ENCODE measurements at regions not wholly inside any gene's neighbourhood (a gene's known extent, or its start where the extent isn't known, plus 50 kb on each side); places are given as distances from the start of the nearest gene placed in this dataset.

DNA sequence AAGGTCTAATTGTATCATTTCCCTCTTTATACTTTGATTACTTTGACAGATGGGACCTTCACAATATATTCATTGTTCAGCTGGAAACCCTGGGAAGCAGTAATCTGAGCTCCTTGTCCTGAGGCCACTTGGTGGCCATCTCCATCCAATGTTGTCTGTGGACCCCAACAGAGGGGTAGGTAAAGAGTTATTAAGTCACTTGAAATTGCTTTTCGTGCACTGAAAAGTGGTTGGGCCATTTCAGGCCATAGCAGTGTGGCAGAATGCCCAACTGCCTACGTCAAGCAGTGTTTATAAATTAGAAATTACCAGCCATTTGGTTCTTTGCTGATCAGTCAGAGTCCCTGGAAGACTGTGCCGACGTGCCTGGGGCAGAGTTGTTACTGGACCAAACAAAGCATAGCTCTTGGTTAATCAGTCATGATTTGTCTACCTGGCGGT lies 308.3 kb upstream of the USP25 start:
- no peaks in the 10 kb centered on the region for H3K9me3 ChIP-seq (ENCODE audit: control insufficient read depth in 2 of 2, insufficient read depth in 1 of 2, low read length in 1 of 2)
- no peaks in the 10 kb centered on the region for H3K27me3 ChIP-seq (ENCODE audit: control insufficient read depth in 2 of 2, insufficient read depth in 1 of 2, low read length in 1 of 2)
- no peak overlapping the region for H3K27ac ChIP-seq (ENCODE audit: low read depth in 1 of 2, low read length in 1 of 2)
- no peaks in the 10 kb centered on the region for H3K4me1 ChIP-seq (ENCODE audit: control insufficient read depth in 2 of 2, insufficient read depth in 2 of 2, low read length in 2 of 2)
- 78% methylated on average over 5 of the region's 5 CpGs for WGBS
- no peaks in the 10 kb centered on the region for H3K36me3 ChIP-seq (ENCODE audit: control insufficient read depth in 2 of 2, insufficient read depth in 2 of 2, low read length in 1 of 2)
- no peak for DNase-seq (ENCODE audit: low read depth in 6 of 9, low spot score in 9 of 9)
- no peak overlapping the region for H3K4me3 ChIP-seq (ENCODE audit: low read length in 2 of 2)

DNA sequence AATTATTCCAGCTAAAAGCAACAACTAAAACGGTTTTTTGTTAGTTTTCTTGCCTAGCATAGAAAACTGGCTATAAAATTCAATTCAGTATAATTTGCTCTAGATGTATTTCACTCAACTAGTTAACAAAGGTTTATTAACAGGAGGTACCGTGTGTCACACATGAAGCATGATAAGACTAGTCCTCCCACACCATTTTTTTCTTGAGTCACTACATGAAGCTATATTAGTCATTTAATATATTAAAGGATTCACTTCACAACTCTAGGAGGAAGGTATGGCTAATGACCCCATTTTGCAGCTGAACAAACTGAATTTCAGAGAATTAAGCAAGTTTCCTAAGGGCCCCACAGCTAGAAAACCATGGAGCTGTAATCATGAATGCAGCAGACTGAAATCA lies 307.8 kb upstream of the USP25 start:
- Histone ChIP-seq H3K36me3 (ENCODE audit: control insufficient read depth in 2 of 2, insufficient read depth in 2 of 2, low read length in 1 of 2) (no peaks in the 10 kb centered on the region), H3K4me3 (ENCODE audit: low read length in 2 of 2) (no peak overlapping the region), H3K4me1 (ENCODE audit: control insufficient read depth in 2 of 2, insufficient read depth in 2 of 2, low read length in 2 of 2) (no peaks in the 10 kb centered on the region), H3K9me3 (ENCODE audit: control insufficient read depth in 2 of 2, insufficient read depth in 1 of 2, low read length in 1 of 2) (no peaks in the 10 kb centered on the region), H3K27me3 (ENCODE audit: control insufficient read depth in 2 of 2, insufficient read depth in 1 of 2, low read length in 1 of 2) (no peaks in the 10 kb centered on the region), H3K27ac (ENCODE audit: low read depth in 1 of 2, low read length in 1 of 2) (no peak overlapping the region)
- WGBS: 89% methylated on average over 2 of the region's 2 CpGs
- DNase-seq (ENCODE audit: low read depth in 6 of 9, low spot score in 9 of 9): no peak

DNA sequence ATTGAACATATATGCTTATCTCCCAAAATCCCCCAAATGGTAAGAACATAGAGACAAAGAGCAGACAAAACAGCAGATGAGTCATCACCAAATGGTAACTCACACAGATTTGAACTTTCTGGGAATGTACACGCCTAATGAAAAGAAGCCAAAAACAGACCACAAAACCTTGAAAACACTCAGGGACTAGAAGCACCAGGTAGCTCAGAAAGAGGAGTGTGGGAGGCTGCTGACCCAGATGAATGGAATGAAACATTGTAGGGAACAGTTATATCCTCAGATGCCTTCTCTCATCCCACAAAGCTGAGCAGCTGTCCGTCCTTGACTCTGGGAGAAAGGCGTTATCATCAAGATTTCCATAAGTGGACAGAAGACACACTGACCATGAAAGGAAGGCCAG lies 307.0 kb upstream of the USP25 start:
- Histone ChIP-seq H3K4me3 (ENCODE audit: low read length in 2 of 2) (no peak overlapping the region), H3K4me1 (ENCODE audit: control insufficient read depth in 2 of 2, insufficient read depth in 2 of 2, low read length in 2 of 2) (no peaks in the 10 kb centered on the region), H3K27ac (ENCODE audit: low read depth in 1 of 2, low read length in 1 of 2) (no peak overlapping the region), H3K9me3 (ENCODE audit: control insufficient read depth in 2 of 2, insufficient read depth in 1 of 2, low read length in 1 of 2) (no peaks in the 10 kb centered on the region), H3K27me3 (ENCODE audit: control insufficient read depth in 2 of 2, insufficient read depth in 1 of 2, low read length in 1 of 2) (no peaks in the 10 kb centered on the region), H3K36me3 (ENCODE audit: control insufficient read depth in 2 of 2, insufficient read depth in 2 of 2, low read length in 1 of 2) (no peaks in the 10 kb centered on the region)
- DNase-seq (ENCODE audit: low read depth in 6 of 9, low spot score in 9 of 9): peak in 1 of 9 donors; percentile 26
- 58% methylated on average over 3 of the region's 3 CpGs for WGBS

- no peaks in the 10 kb centered on the region for H3K9me3 ChIP-seq (ENCODE audit: control insufficient read depth in 2 of 2, insufficient read depth in 1 of 2, low read length in 1 of 2)
- WGBS: 92% methylated on average over 4 of the region's 4 CpGs
- no peak for DNase-seq (ENCODE audit: low read depth in 6 of 9, low spot score in 9 of 9)
- H3K36me3 ChIP-seq (ENCODE audit: control insufficient read depth in 2 of 2, insufficient read depth in 2 of 2, low read length in 1 of 2): no peaks in the 10 kb centered on the region
- no peaks in the 10 kb centered on the region for H3K27me3 ChIP-seq (ENCODE audit: control insufficient read depth in 2 of 2, insufficient read depth in 1 of 2, low read length in 1 of 2)
- no peaks in the 10 kb centered on the region for H3K4me1 ChIP-seq (ENCODE audit: control insufficient read depth in 2 of 2, insufficient read depth in 2 of 2, low read length in 2 of 2)
- no peak overlapping the region for H3K27ac ChIP-seq (ENCODE audit: low read depth in 1 of 2, low read length in 1 of 2)
- no peak overlapping the region for H3K4me3 ChIP-seq (ENCODE audit: low read length in 2 of 2)
Observed at GRCh38 chr21:15423676-15424445, 305.9 kb upstream of the USP25 start.

DNA sequence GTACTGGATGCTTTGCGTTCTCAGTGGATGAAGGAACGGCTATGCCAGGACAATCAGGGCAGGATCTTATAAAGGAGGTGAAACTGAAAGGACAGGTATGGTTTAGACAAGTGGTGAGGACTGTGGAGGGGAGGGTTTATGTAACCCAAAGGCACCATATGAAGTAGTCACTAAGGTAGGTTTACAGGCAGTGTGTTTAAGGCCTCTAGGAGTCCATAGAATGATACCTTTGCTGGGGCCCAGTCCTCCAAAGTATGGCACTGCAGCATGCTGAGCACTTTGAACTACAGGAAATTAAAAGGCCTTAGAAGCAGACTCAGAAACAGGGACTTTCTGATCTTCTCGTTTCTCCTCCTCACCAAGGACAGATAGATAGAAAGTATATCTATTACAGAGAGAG lies 304.7 kb upstream of the USP25 start:
- no peaks in the 10 kb centered on the region for H3K27me3 ChIP-seq (ENCODE audit: control insufficient read depth in 2 of 2, insufficient read depth in 1 of 2, low read length in 1 of 2)
- no peak overlapping the region for H3K27ac ChIP-seq (ENCODE audit: low read depth in 1 of 2, low read length in 1 of 2)
- H3K4me3 ChIP-seq (ENCODE audit: low read length in 2 of 2): no peak overlapping the region
- WGBS: 86% methylated on average over 3 of the region's 3 CpGs
- DNase-seq (ENCODE audit: low read depth in 6 of 9, low spot score in 9 of 9): peak in 1 of 9 donors; percentile 17
- no peaks in the 10 kb centered on the region for H3K36me3 ChIP-seq (ENCODE audit: control insufficient read depth in 2 of 2, insufficient read depth in 2 of 2, low read length in 1 of 2)
- H3K4me1 ChIP-seq (ENCODE audit: control insufficient read depth in 2 of 2, insufficient read depth in 2 of 2, low read length in 2 of 2): no peaks in the 10 kb centered on the region
- H3K9me3 ChIP-seq (ENCODE audit: control insufficient read depth in 2 of 2, insufficient read depth in 1 of 2, low read length in 1 of 2): no peaks in the 10 kb centered on the region

- H3K36me3 ChIP-seq (ENCODE audit: control insufficient read depth in 2 of 2, insufficient read depth in 2 of 2, low read length in 1 of 2): no peaks in the 10 kb centered on the region
- WGBS: 93% methylated on average over 2 of the region's 2 CpGs
- no peak overlapping the region for H3K4me3 ChIP-seq (ENCODE audit: low read length in 2 of 2)
- H3K27ac ChIP-seq (ENCODE audit: low read depth in 1 of 2, low read length in 1 of 2): no peak overlapping the region
- no peaks in the 10 kb centered on the region for H3K9me3 ChIP-seq (ENCODE audit: control insufficient read depth in 2 of 2, insufficient read depth in 1 of 2, low read length in 1 of 2)
- no peaks in the 10 kb centered on the region for H3K27me3 ChIP-seq (ENCODE audit: control insufficient read depth in 2 of 2, insufficient read depth in 1 of 2, low read length in 1 of 2)
- DNase-seq (ENCODE audit: low read depth in 6 of 9, low spot score in 9 of 9): no peak
- no peaks in the 10 kb centered on the region for H3K4me1 ChIP-seq (ENCODE audit: control insufficient read depth in 2 of 2, insufficient read depth in 2 of 2, low read length in 2 of 2)
Observed at GRCh38 chr21:15430023-15430422, 299.8 kb upstream of the USP25 start.

- no peak overlapping the region for H3K4me3 ChIP-seq (ENCODE audit: low read length in 2 of 2)
- H3K36me3 ChIP-seq (ENCODE audit: control insufficient read depth in 2 of 2, insufficient read depth in 2 of 2, low read length in 1 of 2): no peaks in the 10 kb centered on the region
- no peaks in the 10 kb centered on the region for H3K4me1 ChIP-seq (ENCODE audit: control insufficient read depth in 2 of 2, insufficient read depth in 2 of 2, low read length in 2 of 2)
- no peak overlapping the region for H3K27ac ChIP-seq (ENCODE audit: low read depth in 1 of 2, low read length in 1 of 2)
- H3K9me3 ChIP-seq (ENCODE audit: control insufficient read depth in 2 of 2, insufficient read depth in 1 of 2, low read length in 1 of 2): no peaks in the 10 kb centered on the region
- no peaks in the 10 kb centered on the region for H3K27me3 ChIP-seq (ENCODE audit: control insufficient read depth in 2 of 2, insufficient read depth in 1 of 2, low read length in 1 of 2)
- DNase-seq (ENCODE audit: low read depth in 6 of 9, low spot score in 9 of 9): no peak
- WGBS: 74% methylated on average over 3 of the region's 3 CpGs
Observed at GRCh38 chr21:15430577-15430976, 299.2 kb upstream of the USP25 start.

GRCh38 chr21:15431053-15431452 lies 298.7 kb upstream of the USP25 start:
- Histone ChIP-seq H3K27ac (ENCODE audit: low read depth in 1 of 2, low read length in 1 of 2) (no peak overlapping the region), H3K27me3 (ENCODE audit: control insufficient read depth in 2 of 2, insufficient read depth in 1 of 2, low read length in 1 of 2) (no peaks in the 10 kb centered on the region), H3K4me1 (ENCODE audit: control insufficient read depth in 2 of 2, insufficient read depth in 2 of 2, low read length in 2 of 2) (no peaks in the 10 kb centered on the region), H3K36me3 (ENCODE audit: control insufficient read depth in 2 of 2, insufficient read depth in 2 of 2, low read length in 1 of 2) (no peaks in the 10 kb centered on the region), H3K4me3 (ENCODE audit: low read length in 2 of 2) (no peak overlapping the region), H3K9me3 (ENCODE audit: control insufficient read depth in 2 of 2, insufficient read depth in 1 of 2, low read length in 1 of 2) (no peaks in the 10 kb centered on the region)
- no peak for DNase-seq (ENCODE audit: low read depth in 6 of 9, low spot score in 9 of 9)
- WGBS: 100% methylated on average over 1 of the region's 1 CpG

- Histone ChIP-seq H3K36me3 (ENCODE audit: control insufficient read depth in 2 of 2, insufficient read depth in 2 of 2, low read length in 1 of 2) (no peaks in the 10 kb centered on the region), H3K4me3 (ENCODE audit: low read length in 2 of 2) (no peak overlapping the region), H3K27ac (ENCODE audit: low read depth in 1 of 2, low read length in 1 of 2) (no peak overlapping the region), H3K4me1 (ENCODE audit: control insufficient read depth in 2 of 2, insufficient read depth in 2 of 2, low read length in 2 of 2) (no peaks in the 10 kb centered on the region), H3K9me3 (ENCODE audit: control insufficient read depth in 2 of 2, insufficient read depth in 1 of 2, low read length in 1 of 2) (no peaks in the 10 kb centered on the region), H3K27me3 (ENCODE audit: control insufficient read depth in 2 of 2, insufficient read depth in 1 of 2, low read length in 1 of 2) (no peaks in the 10 kb centered on the region)
- 93% methylated on average over 4 of the region's 4 CpGs for WGBS
- DNase-seq (ENCODE audit: low read depth in 6 of 9, low spot score in 9 of 9): no peak
Observed at GRCh38 chr21:15433091-15433490, 296.7 kb upstream of the USP25 start.

Data from thymus (tissue), 11 donors.